ENCODE measurements at regions not wholly inside any gene's neighbourhood (a gene's known extent, or its start where the extent isn't known, plus 50 kb on each side); places are given as distances from the start of the nearest gene placed in this dataset.

- TF ChIP-seq, protein P1, sequence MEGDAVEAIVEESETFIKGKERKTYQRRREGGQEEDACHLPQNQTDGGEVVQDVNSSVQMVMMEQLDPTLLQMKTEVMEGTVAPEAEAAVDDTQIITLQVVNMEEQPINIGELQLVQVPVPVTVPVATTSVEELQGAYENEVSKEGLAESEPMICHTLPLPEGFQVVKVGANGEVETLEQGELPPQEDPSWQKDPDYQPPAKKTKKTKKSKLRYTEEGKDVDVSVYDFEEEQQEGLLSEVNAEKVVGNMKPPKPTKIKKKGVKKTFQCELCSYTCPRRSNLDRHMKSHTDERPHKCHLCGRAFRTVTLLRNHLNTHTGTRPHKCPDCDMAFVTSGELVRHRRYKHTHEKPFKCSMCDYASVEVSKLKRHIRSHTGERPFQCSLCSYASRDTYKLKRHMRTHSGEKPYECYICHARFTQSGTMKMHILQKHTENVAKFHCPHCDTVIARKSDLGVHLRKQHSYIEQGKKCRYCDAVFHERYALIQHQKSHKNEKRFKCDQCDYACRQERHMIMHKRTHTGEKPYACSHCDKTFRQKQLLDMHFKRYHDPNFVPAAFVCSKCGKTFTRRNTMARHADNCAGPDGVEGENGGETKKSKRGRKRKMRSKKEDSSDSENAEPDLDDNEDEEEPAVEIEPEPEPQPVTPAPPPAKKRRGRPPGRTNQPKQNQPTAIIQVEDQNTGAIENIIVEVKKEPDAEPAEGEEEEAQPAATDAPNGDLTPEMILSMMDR (IDR thresholded peaks at IDR 0.05): no peak
Measured at GRCh38 chr7:14954035-14954434, 51.5 kb upstream of the DGKB start.

Measured in LNCAP (cell line).